ENCODE measurements at regions not wholly inside any gene's neighbourhood (a gene's known extent, or its start where the extent isn't known, plus 50 kb on each side); places are given as distances from the start of the nearest gene placed in this dataset.

DNA sequence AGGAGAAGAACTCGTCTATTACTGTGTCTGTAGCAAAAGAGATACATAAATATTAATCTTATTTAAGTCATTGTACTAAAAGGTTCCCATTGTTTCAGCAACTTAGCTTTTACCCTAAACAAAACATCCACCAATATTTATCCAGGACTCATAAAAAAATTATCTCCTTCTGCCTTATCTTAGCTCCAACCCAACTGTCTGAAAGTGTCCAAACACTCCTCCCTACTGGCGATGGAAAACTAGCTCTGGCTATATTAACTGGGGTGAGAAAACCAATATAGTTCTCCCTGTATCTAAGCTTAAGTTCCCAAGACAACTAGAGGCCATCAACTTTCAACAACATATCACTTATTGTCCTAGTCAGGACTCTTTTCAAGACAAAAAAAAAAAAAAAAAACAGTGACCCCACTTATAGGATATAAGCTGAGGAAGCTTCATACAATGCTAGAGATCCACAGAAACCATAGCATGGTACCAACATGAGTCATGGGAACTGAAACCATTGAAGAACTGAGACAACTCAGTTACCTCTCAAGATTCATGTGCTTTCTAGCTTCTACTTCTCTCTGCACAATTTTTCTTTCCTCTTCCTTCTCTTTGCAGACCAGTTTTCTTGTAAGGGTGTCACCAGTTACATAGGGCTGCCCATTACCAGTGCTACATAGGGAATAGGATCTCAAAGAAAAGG is 150.7 kb upstream of the RASA1 start:
- TF ChIP-seq, protein P1, sequence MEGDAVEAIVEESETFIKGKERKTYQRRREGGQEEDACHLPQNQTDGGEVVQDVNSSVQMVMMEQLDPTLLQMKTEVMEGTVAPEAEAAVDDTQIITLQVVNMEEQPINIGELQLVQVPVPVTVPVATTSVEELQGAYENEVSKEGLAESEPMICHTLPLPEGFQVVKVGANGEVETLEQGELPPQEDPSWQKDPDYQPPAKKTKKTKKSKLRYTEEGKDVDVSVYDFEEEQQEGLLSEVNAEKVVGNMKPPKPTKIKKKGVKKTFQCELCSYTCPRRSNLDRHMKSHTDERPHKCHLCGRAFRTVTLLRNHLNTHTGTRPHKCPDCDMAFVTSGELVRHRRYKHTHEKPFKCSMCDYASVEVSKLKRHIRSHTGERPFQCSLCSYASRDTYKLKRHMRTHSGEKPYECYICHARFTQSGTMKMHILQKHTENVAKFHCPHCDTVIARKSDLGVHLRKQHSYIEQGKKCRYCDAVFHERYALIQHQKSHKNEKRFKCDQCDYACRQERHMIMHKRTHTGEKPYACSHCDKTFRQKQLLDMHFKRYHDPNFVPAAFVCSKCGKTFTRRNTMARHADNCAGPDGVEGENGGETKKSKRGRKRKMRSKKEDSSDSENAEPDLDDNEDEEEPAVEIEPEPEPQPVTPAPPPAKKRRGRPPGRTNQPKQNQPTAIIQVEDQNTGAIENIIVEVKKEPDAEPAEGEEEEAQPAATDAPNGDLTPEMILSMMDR (conservative IDR thresholded peaks at IDR 0.05; ENCODE audit: low read length), result no peak
- no peak for TF ChIP-seq EZH2phosphoT487 (IDR thresholded peaks at IDR 0.05; ENCODE audit: borderline replicate concordance, low read depth, low read length)

Data from OCI-LY7 (cell line).